ENCODE measurements at regions not wholly inside any gene's neighbourhood (a gene's known extent, or its start where the extent isn't known, plus 50 kb on each side); places are given as distances from the start of the nearest gene placed in this dataset.

- no peaks in the 10 kb centered on the region for H3K27me3 ChIP-seq (ENCODE audit: control insufficient read depth, insufficient read depth, low read length)
- no peak for TF ChIP-seq CTCF (IDR thresholded peaks at IDR 0.05; ENCODE audit: insufficient read depth, low read length, poor library complexity, severe bottlenecking)
- DNase-seq (ENCODE audit: low read depth), result no peak
- no peak overlapping the region for H3K4me3 ChIP-seq (ENCODE audit: low read depth, low read length)
- H3K36me3 ChIP-seq (ENCODE audit: control insufficient read depth, insufficient read depth, low read length), result no peaks in the 10 kb centered on the region
Measured at GRCh38 chr17:70338946-70339354, 169.6 kb downstream of the KCNJ2 start.

- no peak for DNase-seq (ENCODE audit: low read depth)
- H3K36me3 ChIP-seq (ENCODE audit: control insufficient read depth, insufficient read depth, low read length), result no peaks in the 10 kb centered on the region
- no peaks in the 10 kb centered on the region for H3K27me3 ChIP-seq (ENCODE audit: control insufficient read depth, insufficient read depth, low read length)
- no peak overlapping the region for H3K4me3 ChIP-seq (ENCODE audit: low read depth, low read length)
- no peak for TF ChIP-seq CTCF (IDR thresholded peaks at IDR 0.05; ENCODE audit: insufficient read depth, low read length, poor library complexity, severe bottlenecking)
Measured at GRCh38 chr17:70343114-70343513, 173.8 kb downstream of the KCNJ2 start.

- H3K36me3 ChIP-seq (ENCODE audit: control insufficient read depth, insufficient read depth, low read length), result no peaks in the 10 kb centered on the region
- no peak for DNase-seq (ENCODE audit: low read depth)
- H3K27me3 ChIP-seq (ENCODE audit: control insufficient read depth, insufficient read depth, low read length), result no peaks in the 10 kb centered on the region
- TF ChIP-seq CTCF (IDR thresholded peaks at IDR 0.05; ENCODE audit: insufficient read depth, low read length, poor library complexity, severe bottlenecking), result no peak
- no peak overlapping the region for H3K4me3 ChIP-seq (ENCODE audit: low read depth, low read length)
Measured at GRCh38 chr17:70344386-70345060, 175.2 kb downstream of the KCNJ2 start.

GRCh38 chr17:70345061-70345460 is 175.7 kb downstream of the KCNJ2 start:
- Histone ChIP-seq H3K27me3 (ENCODE audit: control insufficient read depth, insufficient read depth, low read length) (no peaks in the 10 kb centered on the region), H3K4me3 (ENCODE audit: low read depth, low read length) (no peak overlapping the region), H3K36me3 (ENCODE audit: control insufficient read depth, insufficient read depth, low read length) (no peaks in the 10 kb centered on the region)
- TF ChIP-seq CTCF (IDR thresholded peaks at IDR 0.05; ENCODE audit: insufficient read depth, low read length, poor library complexity, severe bottlenecking), result no peak
- DNase-seq (ENCODE audit: low read depth), result no peak

- no peak for DNase-seq (ENCODE audit: low read depth)
- TF ChIP-seq CTCF (IDR thresholded peaks at IDR 0.05; ENCODE audit: insufficient read depth, low read length, poor library complexity, severe bottlenecking), result no peak
- Histone ChIP-seq H3K36me3 (ENCODE audit: control insufficient read depth, insufficient read depth, low read length) (no peaks in the 10 kb centered on the region), H3K27me3 (ENCODE audit: control insufficient read depth, insufficient read depth, low read length) (no peaks in the 10 kb centered on the region), H3K4me3 (ENCODE audit: low read depth, low read length) (no peak overlapping the region)
Measured at GRCh38 chr17:70352834-70353233, 183.5 kb downstream of the KCNJ2 start.
